ENCODE measurements at regions not wholly inside any gene's neighbourhood (a gene's known extent, or its start where the extent isn't known, plus 50 kb on each side); places are given as distances from the start of the nearest gene placed in this dataset.

DNA sequence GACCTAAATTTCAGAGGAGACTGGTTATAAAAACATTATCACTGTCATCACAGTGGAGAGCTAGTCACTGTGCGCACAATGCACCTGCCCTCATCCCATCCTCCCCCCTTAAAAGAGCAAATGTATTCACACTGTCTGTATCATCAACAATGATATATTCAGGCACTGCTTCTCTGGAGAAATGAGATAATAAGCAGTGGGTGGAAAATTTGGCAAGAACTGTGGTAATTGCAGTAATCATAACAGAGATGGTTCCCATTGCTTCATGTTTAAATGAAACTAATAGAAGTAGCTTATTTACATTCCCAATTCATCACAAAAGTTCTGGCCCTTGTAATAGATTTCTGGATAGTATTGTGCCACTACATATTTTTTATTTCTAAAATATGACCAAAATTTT, 867.4 kb upstream of the ADGRL2 start:
- TF ChIP-seq REST (IDR thresholded peaks at IDR 0.05; ENCODE audit: low read depth) (no peak), CEBPB (IDR thresholded peaks at IDR 0.05) (no peak), EP300 (IDR thresholded peaks at IDR 0.05; ENCODE audit: borderline replicate concordance) (no peak), RAD21 (IDR thresholded peaks at IDR 0.05; ENCODE audit: low read depth) (no peak), TEAD4 (IDR thresholded peaks at IDR 0.05) (no peak), EGR1 (IDR thresholded peaks at IDR 0.05) (no peak), MAX (IDR thresholded peaks at IDR 0.05) (no peak), ZBTB7A (IDR thresholded peaks at IDR 0.05; ENCODE audit: low read depth) (no peak), FOXM1 (IDR thresholded peaks at IDR 0.05; ENCODE audit: borderline replicate concordance, low read depth) (no peak), TAF1 (IDR thresholded peaks at IDR 0.05; ENCODE audit: low read depth) (no peak), YY1 (IDR thresholded peaks at IDR 0.05; ENCODE audit: low read depth) (no peak), CREB1 (IDR thresholded peaks at IDR 0.05; ENCODE audit: low read depth) (no peak)
- TF ChIP-seq, protein P1, sequence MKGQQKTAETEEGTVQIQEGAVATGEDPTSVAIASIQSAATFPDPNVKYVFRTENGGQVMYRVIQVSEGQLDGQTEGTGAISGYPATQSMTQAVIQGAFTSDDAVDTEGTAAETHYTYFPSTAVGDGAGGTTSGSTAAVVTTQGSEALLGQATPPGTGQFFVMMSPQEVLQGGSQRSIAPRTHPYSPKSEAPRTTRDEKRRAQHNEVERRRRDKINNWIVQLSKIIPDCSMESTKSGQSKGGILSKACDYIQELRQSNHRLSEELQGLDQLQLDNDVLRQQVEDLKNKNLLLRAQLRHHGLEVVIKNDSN (IDR thresholded peaks at IDR 0.05), result no peak
